HepG2 (cell line): ENCODE measurements at regions not wholly inside any gene's neighbourhood (a gene's known extent, or its start where the extent isn't known, plus 50 kb on each side); places are given as distances from the start of the nearest gene placed in this dataset.

Source experiments
- FLYWCH1 ChIP-seq: sonication (generic); formaldehyde crosslinking; IDR thresholded peaks from 2 replicates; pipeline ENCODE4 v1.8.1; 2023; ENCODE audit warnings: mild to moderate bottlenecking, missing genetic modification reagents
- KAT8 ChIP-seq: IDR thresholded peaks from 2 replicates; pipeline ENCODE4 v1.6.1; 2016; ENCODE audit warnings: missing genetic modification reagents, missing compliant biosample characterization
- NAIF1 ChIP-seq: sonication (generic); formaldehyde crosslinking; IDR thresholded peaks from 2 replicates; pipeline ENCODE4 v1.5.0; 2020; ENCODE audit warnings: mild to moderate bottlenecking, missing genetic modification reagents, borderline replicate concordance
- NR2F6 ChIP-seq, 2 experiments: IDR thresholded peaks; 2 replicates each; pipeline ENCODE4 v1.6.1; 2016; ENCODE audit warnings: antibody characterized with exemption in 1 of 2, mild to moderate bottlenecking in 1 of 2
- PAWR ChIP-seq: sonication (generic); formaldehyde crosslinking; IDR thresholded peaks from 2 replicates; pipeline ENCODE4 v1.4.0; 2020; ENCODE audit warnings: missing genetic modification reagents, mild to moderate bottlenecking, borderline replicate concordance
- TARDBP ChIP-seq: sonication (generic); formaldehyde crosslinking; IDR thresholded peaks from 2 replicates; pipeline ENCODE4 v1.8.0; 2022; ENCODE audit warnings: mild to moderate bottlenecking, missing genetic modification reagents
- ZNF562 ChIP-seq: sonication (generic); formaldehyde crosslinking; IDR thresholded peaks from 2 replicates; pipeline ENCODE4 v1.8.0; 2022; ENCODE audit warnings: missing genetic modification reagents, borderline replicate concordance
- TF ChIP-seq, protein P1 (sequence below): sonication (generic); formaldehyde crosslinking; IDR thresholded peaks from 2 replicates; pipeline ENCODE4 v1.4.0; 2020; ENCODE audit warnings: missing genetic modification reagents, borderline replicate concordance
- TF ChIP-seq, protein P2 (sequence below): IDR thresholded peaks from 2 replicates; pipeline ENCODE4 v1.6.1; 2018; ENCODE audit warnings: missing genetic modification reagents, mild to moderate bottlenecking, missing compliant biosample characterization
- TF ChIP-seq, protein P3 (sequence below): sonication (generic); formaldehyde crosslinking; IDR thresholded peaks from 2 replicates; pipeline ENCODE4 v1.9.0; 2021; ENCODE audit warnings: mild to moderate bottlenecking, missing genetic modification reagents
- TF ChIP-seq, protein P4 (sequence below): sonication (generic); formaldehyde crosslinking; IDR thresholded peaks from 2 replicates; pipeline ENCODE4 v1.4.0; 2020; ENCODE audit warnings: missing genetic modification reagents
- TF ChIP-seq, protein P5 (sequence below): sonication (generic); formaldehyde crosslinking; IDR thresholded peaks from 2 replicates; pipeline ENCODE4 v1.8.1; 2023; ENCODE audit warnings: mild to moderate bottlenecking, missing genetic modification reagents

DNA sequence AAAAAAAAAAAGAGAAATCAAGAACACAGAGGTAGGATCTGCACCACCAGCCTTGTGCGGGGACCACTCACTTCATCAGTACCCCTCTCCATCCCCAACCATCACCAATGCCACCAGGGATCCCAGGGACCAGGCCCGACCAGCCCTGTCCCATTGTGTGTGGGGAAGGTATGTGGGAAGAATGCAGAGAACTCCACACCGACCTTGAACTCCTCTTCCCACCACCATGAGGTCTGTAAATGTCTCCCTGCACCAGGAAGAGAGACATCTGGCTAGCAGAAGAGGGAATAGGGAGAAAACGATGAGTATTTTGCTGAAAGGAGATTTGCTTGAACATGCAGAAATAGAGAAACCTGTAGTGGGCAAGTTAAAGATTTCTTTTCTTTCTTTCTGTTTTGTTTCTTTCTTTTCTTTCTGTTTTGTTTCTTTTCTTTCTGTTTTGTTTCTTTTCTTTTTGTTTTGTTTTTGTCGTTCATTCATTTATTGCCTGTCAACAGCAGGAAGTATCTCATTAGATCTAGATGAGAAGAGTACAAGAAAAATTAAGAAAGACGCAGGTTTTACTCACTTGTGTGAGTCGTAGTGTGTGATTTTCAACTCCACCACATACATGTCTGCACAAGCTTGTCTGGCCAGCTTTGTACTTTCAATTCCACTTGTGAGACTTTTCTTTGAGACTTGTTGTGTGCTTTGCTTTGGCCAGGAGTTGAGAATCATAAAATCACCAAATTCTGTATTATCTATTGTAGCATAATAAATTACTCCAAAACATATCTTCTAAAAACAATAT is 179.8 kb upstream of the HAAO start (continued):
- TF ChIP-seq, protein P1, sequence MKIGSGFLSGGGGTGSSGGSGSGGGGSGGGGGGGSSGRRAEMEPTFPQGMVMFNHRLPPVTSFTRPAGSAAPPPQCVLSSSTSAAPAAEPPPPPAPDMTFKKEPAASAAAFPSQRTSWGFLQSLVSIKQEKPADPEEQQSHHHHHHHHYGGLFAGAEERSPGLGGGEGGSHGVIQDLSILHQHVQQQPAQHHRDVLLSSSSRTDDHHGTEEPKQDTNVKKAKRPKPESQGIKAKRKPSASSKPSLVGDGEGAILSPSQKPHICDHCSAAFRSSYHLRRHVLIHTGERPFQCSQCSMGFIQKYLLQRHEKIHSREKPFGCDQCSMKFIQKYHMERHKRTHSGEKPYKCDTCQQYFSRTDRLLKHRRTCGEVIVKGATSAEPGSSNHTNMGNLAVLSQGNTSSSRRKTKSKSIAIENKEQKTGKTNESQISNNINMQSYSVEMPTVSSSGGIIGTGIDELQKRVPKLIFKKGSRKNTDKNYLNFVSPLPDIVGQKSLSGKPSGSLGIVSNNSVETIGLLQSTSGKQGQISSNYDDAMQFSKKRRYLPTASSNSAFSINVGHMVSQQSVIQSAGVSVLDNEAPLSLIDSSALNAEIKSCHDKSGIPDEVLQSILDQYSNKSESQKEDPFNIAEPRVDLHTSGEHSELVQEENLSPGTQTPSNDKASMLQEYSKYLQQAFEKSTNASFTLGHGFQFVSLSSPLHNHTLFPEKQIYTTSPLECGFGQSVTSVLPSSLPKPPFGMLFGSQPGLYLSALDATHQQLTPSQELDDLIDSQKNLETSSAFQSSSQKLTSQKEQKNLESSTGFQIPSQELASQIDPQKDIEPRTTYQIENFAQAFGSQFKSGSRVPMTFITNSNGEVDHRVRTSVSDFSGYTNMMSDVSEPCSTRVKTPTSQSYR (CRISPR knock-in tag), result peak; percentile 69; the same call in 1 of the 2 replicates
- TF ChIP-seq, protein P2, sequence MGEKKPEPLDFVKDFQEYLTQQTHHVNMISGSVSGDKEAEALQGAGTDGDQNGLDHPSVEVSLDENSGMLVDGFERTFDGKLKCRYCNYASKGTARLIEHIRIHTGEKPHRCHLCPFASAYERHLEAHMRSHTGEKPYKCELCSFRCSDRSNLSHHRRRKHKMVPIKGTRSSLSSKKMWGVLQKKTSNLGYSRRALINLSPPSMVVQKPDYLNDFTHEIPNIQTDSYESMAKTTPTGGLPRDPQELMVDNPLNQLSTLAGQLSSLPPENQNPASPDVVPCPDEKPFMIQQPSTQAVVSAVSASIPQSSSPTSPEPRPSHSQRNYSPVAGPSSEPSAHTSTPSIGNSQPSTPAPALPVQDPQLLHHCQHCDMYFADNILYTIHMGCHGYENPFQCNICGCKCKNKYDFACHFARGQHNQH (CRISPR knock-in tag), result peak; percentile 66; the same call in 1 of the 2 replicates
- TF ChIP-seq, protein P3, sequence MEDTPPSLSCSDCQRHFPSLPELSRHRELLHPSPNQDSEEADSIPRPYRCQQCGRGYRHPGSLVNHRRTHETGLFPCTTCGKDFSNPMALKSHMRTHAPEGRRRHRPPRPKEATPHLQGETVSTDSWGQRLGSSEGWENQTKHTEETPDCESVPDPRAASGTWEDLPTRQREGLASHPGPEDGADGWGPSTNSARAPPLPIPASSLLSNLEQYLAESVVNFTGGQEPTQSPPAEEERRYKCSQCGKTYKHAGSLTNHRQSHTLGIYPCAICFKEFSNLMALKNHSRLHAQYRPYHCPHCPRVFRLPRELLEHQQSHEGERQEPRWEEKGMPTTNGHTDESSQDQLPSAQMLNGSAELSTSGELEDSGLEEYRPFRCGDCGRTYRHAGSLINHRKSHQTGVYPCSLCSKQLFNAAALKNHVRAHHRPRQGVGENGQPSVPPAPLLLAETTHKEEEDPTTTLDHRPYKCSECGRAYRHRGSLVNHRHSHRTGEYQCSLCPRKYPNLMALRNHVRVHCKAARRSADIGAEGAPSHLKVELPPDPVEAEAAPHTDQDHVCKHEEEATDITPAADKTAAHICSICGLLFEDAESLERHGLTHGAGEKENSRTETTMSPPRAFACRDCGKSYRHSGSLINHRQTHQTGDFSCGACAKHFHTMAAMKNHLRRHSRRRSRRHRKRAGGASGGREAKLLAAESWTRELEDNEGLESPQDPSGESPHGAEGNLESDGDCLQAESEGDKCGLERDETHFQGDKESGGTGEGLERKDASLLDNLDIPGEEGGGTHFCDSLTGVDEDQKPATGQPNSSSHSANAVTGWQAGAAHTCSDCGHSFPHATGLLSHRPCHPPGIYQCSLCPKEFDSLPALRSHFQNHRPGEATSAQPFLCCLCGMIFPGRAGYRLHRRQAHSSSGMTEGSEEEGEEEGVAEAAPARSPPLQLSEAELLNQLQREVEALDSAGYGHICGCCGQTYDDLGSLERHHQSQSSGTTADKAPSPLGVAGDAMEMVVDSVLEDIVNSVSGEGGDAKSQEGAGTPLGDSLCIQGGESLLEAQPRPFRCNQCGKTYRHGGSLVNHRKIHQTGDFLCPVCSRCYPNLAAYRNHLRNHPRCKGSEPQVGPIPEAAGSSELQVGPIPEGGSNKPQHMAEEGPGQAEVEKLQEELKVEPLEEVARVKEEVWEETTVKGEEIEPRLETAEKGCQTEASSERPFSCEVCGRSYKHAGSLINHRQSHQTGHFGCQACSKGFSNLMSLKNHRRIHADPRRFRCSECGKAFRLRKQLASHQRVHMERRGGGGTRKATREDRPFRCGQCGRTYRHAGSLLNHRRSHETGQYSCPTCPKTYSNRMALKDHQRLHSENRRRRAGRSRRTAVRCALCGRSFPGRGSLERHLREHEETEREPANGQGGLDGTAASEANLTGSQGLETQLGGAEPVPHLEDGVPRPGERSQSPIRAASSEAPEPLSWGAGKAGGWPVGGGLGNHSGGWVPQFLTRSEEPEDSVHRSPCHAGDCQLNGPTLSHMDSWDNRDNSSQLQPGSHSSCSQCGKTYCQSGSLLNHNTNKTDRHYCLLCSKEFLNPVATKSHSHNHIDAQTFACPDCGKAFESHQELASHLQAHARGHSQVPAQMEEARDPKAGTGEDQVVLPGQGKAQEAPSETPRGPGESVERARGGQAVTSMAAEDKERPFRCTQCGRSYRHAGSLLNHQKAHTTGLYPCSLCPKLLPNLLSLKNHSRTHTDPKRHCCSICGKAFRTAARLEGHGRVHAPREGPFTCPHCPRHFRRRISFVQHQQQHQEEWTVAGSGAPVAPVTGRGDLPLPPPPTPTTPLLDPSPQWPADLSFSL (CRISPR knock-in tag), result no peak
- TF ChIP-seq ZNF562 (CRISPR knock-in tag) (no peak), TARDBP (CRISPR knock-in tag) (peak; percentile 56), FLYWCH1 (CRISPR knock-in tag) (no peak), NR2F6 (IDR thresholded peaks at IDR 0.05) (peak; percentile 50; the same call in 1 of the 2 replicates), NR2F6 (CRISPR knock-in tag; IDR thresholded peaks at IDR 0.05) (peak; percentile 89), KAT8 (CRISPR knock-in tag) (peak; percentile 76), NAIF1 (CRISPR knock-in tag) (no peak), PAWR (no peak)
- TF ChIP-seq, protein P4, sequence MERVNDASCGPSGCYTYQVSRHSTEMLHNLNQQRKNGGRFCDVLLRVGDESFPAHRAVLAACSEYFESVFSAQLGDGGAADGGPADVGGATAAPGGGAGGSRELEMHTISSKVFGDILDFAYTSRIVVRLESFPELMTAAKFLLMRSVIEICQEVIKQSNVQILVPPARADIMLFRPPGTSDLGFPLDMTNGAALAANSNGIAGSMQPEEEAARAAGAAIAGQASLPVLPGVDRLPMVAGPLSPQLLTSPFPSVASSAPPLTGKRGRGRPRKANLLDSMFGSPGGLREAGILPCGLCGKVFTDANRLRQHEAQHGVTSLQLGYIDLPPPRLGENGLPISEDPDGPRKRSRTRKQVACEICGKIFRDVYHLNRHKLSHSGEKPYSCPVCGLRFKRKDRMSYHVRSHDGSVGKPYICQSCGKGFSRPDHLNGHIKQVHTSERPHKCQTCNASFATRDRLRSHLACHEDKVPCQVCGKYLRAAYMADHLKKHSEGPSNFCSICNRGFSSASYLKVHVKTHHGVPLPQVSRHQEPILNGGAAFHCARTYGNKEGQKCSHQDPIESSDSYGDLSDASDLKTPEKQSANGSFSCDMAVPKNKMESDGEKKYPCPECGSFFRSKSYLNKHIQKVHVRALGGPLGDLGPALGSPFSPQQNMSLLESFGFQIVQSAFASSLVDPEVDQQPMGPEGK (CRISPR knock-in tag), result peak; percentile 84
- TF ChIP-seq, protein P5, sequence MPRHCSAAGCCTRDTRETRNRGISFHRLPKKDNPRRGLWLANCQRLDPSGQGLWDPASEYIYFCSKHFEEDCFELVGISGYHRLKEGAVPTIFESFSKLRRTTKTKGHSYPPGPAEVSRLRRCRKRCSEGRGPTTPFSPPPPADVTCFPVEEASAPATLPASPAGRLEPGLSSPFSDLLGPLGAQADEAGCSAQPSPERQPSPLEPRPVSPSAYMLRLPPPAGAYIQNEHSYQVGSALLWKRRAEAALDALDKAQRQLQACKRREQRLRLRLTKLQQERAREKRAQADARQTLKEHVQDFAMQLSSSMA (CRISPR knock-in tag), result no peak
